ENCODE measurements at regions not wholly inside any gene's neighbourhood (a gene's known extent, or its start where the extent isn't known, plus 50 kb on each side); places are given as distances from the start of the nearest gene placed in this dataset.

DNA sequence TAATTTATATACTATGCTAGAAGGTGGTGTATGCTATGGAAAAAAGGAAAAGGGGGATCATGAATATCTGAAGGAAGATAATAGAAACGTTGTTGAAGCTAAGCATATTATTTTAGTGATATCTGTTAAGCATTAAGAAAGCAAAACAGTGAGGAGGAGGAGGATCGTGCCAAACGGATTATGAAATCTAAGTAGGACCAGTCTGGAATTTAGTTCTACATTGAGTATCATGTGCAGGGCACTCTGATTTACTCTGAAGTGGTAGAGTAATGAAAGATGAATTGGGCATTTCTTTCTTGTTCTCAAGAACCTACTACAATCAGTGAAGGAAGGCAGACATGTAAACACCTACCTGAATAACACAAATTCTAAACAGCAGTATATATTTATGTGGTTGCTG lies 195.3 kb downstream of the CYB561 start:
- H3K4me3 ChIP-seq (ENCODE audit: low read depth, low read length) = no peak overlapping the region
- TF ChIP-seq, protein P1, sequence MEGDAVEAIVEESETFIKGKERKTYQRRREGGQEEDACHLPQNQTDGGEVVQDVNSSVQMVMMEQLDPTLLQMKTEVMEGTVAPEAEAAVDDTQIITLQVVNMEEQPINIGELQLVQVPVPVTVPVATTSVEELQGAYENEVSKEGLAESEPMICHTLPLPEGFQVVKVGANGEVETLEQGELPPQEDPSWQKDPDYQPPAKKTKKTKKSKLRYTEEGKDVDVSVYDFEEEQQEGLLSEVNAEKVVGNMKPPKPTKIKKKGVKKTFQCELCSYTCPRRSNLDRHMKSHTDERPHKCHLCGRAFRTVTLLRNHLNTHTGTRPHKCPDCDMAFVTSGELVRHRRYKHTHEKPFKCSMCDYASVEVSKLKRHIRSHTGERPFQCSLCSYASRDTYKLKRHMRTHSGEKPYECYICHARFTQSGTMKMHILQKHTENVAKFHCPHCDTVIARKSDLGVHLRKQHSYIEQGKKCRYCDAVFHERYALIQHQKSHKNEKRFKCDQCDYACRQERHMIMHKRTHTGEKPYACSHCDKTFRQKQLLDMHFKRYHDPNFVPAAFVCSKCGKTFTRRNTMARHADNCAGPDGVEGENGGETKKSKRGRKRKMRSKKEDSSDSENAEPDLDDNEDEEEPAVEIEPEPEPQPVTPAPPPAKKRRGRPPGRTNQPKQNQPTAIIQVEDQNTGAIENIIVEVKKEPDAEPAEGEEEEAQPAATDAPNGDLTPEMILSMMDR (IDR thresholded peaks at IDR 0.05; ENCODE audit: low read depth, low read length) = no peak

GRCh38 chr17:63258785-63259184 lies 187.3 kb downstream of the CYB561 start:
- TF ChIP-seq, protein P1 (IDR thresholded peaks at IDR 0.05; ENCODE audit: low read depth, low read length) = no peak
- no peak overlapping the region for H3K4me3 ChIP-seq (ENCODE audit: low read depth, low read length)

DNA sequence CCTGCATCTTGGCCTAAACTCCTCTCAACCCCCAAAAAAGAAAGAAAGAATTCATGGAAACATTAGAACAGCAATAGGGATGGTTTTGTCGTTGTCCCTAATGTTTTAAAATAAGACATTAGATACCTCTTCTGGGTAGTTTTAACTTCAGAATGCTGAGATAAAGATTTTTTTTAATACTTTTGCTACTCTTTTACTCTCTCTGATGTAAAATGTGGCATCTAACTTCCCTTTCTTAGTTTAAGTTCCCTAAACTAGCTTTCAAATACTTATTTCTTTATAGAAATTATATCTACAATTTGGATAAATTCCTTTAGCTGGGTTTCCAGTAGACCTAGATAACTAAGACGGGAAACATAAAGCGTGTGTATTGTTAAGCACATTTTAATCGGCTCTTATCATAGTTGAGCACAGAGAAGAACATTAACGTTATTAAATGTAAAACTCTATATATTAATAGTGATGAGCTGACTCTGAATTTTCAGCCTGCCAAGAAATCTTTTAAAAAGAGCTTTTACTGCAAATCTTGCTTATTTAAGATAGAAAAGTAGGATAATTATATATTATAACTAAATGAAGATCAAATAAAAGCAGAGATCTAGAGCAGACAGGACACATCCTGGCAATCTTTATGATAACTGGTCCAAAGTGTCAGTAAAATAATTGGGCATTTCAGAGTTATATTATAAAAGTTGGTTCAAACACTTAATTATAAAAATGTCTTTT lies 183.2 kb downstream of the CYB561 start:
- TF ChIP-seq, protein P1 (IDR thresholded peaks at IDR 0.05; ENCODE audit: low read depth, low read length) = no peak
- no peak overlapping the region for H3K4me3 ChIP-seq (ENCODE audit: low read depth, low read length)

DNA sequence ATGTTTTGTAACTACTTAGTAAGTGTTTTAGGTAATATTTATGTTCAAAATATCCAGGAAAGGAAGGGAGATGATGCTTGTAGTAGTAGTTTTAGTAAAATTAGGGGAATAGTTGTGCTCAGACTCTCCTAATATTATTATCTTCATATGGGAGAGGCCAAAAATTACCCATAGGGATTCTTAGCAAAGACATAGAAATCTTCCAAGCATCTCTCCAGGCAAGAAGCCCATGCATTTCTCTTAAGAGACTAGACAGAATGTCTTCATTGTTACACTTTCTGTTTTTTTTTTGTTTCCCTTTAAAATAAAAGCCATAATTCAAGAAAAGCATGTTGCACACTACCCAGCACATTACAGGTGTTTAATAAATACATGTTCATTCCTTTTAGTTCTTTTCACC lies 180.6 kb downstream of the CYB561 start:
- H3K4me3 ChIP-seq (ENCODE audit: low read depth, low read length) = no peak overlapping the region
- TF ChIP-seq, protein P1 (IDR thresholded peaks at IDR 0.05; ENCODE audit: low read depth, low read length) = no peak

DNA sequence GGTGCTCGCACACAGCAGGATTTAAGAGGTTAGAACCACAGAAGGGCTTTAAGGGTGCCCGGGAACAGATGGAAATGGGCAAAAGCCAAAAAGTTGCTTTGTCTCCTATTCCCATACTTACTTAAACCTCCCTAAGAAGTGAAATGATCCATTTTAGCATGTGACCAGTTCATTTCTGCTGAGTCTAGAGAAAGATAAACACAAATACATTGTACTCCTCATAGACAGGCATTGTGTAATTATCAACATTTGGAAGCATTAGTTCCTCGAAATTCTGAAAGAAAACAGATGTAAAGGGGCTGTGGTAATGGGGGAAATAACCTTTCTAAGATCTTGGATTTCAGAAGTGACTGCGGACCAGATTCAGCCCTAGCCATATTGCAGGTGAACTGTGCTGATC lies 178.3 kb downstream of the CYB561 start:
- no peak overlapping the region for H3K4me3 ChIP-seq (ENCODE audit: low read depth, low read length)
- TF ChIP-seq, protein P1 (IDR thresholded peaks at IDR 0.05; ENCODE audit: low read depth, low read length) = no peak

GRCh38 chr17:63268827-63269226 lies 177.3 kb downstream of the CYB561 start:
- TF ChIP-seq, protein P1 (IDR thresholded peaks at IDR 0.05; ENCODE audit: low read depth, low read length) = no peak
- no peak overlapping the region for H3K4me3 ChIP-seq (ENCODE audit: low read depth, low read length)

- TF ChIP-seq, protein P1 (IDR thresholded peaks at IDR 0.05; ENCODE audit: low read depth, low read length) = no peak
- no peak overlapping the region for H3K4me3 ChIP-seq (ENCODE audit: low read depth, low read length)
Measured at GRCh38 chr17:63270610-63271009, 175.5 kb downstream of the CYB561 start.

Measured in WI38 (cell line).